ENCODE measurements at regions not wholly inside any gene's neighbourhood (a gene's known extent, or its start where the extent isn't known, plus 50 kb on each side); places are given as distances from the start of the nearest gene placed in this dataset.

DNA sequence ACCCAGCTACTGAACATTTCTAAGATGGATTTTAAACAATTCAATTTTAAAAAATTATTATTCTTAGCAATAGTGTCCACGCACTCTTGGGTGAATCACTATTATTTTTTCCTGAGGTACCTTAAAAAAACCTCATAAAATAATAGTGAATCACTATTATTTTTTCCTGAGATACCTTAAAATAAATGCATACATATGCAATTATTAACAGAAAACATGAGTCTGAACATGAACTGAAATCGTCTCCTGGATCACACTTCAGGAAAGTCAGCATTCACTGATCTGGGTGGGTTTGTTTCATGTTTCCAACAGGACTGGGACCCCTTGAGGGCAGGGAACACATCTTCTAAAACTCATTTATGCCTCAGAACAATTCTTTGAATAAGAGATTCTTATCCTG is 63.1 kb upstream of the IFNLR1 start:
- TF ChIP-seq POLR2A (IDR thresholded peaks at IDR 0.05) (no peak), POLR2AphosphoS5 (IDR thresholded peaks at IDR 0.05) (no peak)
- TF ChIP-seq, protein P1, sequence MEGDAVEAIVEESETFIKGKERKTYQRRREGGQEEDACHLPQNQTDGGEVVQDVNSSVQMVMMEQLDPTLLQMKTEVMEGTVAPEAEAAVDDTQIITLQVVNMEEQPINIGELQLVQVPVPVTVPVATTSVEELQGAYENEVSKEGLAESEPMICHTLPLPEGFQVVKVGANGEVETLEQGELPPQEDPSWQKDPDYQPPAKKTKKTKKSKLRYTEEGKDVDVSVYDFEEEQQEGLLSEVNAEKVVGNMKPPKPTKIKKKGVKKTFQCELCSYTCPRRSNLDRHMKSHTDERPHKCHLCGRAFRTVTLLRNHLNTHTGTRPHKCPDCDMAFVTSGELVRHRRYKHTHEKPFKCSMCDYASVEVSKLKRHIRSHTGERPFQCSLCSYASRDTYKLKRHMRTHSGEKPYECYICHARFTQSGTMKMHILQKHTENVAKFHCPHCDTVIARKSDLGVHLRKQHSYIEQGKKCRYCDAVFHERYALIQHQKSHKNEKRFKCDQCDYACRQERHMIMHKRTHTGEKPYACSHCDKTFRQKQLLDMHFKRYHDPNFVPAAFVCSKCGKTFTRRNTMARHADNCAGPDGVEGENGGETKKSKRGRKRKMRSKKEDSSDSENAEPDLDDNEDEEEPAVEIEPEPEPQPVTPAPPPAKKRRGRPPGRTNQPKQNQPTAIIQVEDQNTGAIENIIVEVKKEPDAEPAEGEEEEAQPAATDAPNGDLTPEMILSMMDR (IDR thresholded peaks at IDR 0.05), result no peak

Measured in stomach (tissue), 4 donors.